ENCODE measurements at regions not wholly inside any gene's neighbourhood (a gene's known extent, or its start where the extent isn't known, plus 50 kb on each side); places are given as distances from the start of the nearest gene placed in this dataset.

DNA sequence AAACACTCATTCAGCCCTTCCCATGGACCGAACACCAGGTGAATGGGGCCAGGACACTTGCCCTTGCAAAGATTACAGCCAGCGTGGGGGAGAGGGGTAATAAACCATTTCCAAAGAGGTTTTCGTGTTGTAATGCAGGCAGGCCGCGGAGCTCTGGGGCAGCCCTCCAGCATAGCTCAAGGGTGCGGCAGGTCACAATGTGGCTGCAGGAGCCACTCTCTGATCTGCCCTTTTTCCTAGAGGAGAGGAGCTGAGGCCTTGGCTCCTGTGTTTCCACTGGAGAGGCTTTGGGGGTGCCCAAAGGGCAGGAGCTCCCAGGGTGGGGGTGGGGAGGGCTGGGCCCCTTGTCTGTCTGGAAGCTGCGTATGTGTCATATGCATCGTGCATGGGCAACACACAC, 134.2 kb upstream of the NECTIN1 start:
- TF ChIP-seq MYC (IDR thresholded peaks at IDR 0.05; ENCODE audit: low read depth, low read length) (no peak), EZH2 (IDR thresholded peaks at IDR 0.05; ENCODE audit: borderline replicate concordance, low read depth, low read length, severe bottlenecking) (no peak), CTCF (IDR thresholded peaks at IDR 0.05; ENCODE audit: extremely low read depth in 1 of 2, insufficient read depth in 1 of 2, low read depth in 1 of 2, low read length in 2 of 2) (no peak), POLR2A (IDR thresholded peaks at IDR 0.05; ENCODE audit: low read depth, low read length) (no peak), JUN (IDR thresholded peaks at IDR 0.05; ENCODE audit: borderline replicate concordance, insufficient read depth, insufficient read length, low read depth) (no peak)

Measured in endothelial cell of umbilical vein (primary cell).